Mesenchymal stem cell (in vitro differentiated cells and primary cell): ENCODE measurements at regions not wholly inside any gene's neighbourhood (a gene's known extent, or its start where the extent isn't known, plus 50 kb on each side); places are given as distances from the start of the nearest gene placed in this dataset.
A peak's percentile ranks its signal among the peaks of the same experiment; 100 is the strongest.

Experiments
- DNase-seq: peaks from one replicate; pipeline ENCODE4 v3.0.0-alpha.2; 2013
- H2AFZ ChIP-seq: one replicate; pipeline ENCODE4 v1.6.1; 2013; ENCODE audit warnings: low read depth, mild to moderate bottlenecking, control low read depth, inconsistent platforms, low read length, moderate library complexity
- H2AK5ac ChIP-seq: 2 replicates; pipeline ENCODE4 v1.6.1; 2013; ENCODE audit warnings: low read length, moderate library complexity, mild to moderate bottlenecking, inconsistent platforms; ENCODE audit not compliant: severe bottlenecking
- H2BK120ac ChIP-seq: one replicate; pipeline ENCODE4 v1.6.1; 2013; ENCODE audit warnings: low read depth, mild to moderate bottlenecking, inconsistent platforms, low read length, moderate library complexity
- H2BK12ac ChIP-seq, 2 experiments: one replicate each; pipeline ENCODE4 v1.6.1; 2013; ENCODE audit warnings: inconsistent platforms in 2 of 2, low read length in 2 of 2, mild to moderate bottlenecking in 2 of 2, moderate library complexity in 2 of 2, control low read depth in 1 of 2
- H2BK15ac ChIP-seq: one replicate; pipeline ENCODE4 v1.6.1; 2013; ENCODE audit warnings: mild to moderate bottlenecking, low read depth, inconsistent platforms; ENCODE audit not compliant: poor library complexity, severe bottlenecking
- H2BK5ac ChIP-seq: 2 replicates; pipeline ENCODE4 v1.6.1; 2013; ENCODE audit warnings: low read depth, mild to moderate bottlenecking, low read length, control low read depth, inconsistent platforms; ENCODE audit not compliant: poor library complexity, severe bottlenecking
- H3K14ac ChIP-seq, 2 experiments: one replicate each; pipeline ENCODE4 v1.6.1; 2013; ENCODE audit warnings: inconsistent platforms in 2 of 2, low read length in 2 of 2, control low read depth in 1 of 2, mild to moderate bottlenecking in 1 of 2, moderate library complexity in 1 of 2
- H3K18ac ChIP-seq, 2 experiments: one replicate each; pipeline ENCODE4 v1.6.1; 2013; ENCODE audit warnings: inconsistent platforms in 2 of 2, low read length in 2 of 2, control low read depth in 1 of 2, low read depth in 1 of 2, mild to moderate bottlenecking in 1 of 2
- H3K23ac ChIP-seq, 2 experiments: one replicate each; pipeline ENCODE4 v1.6.1; 2013; ENCODE audit warnings: inconsistent platforms in 2 of 2, low read length in 2 of 2, mild to moderate bottlenecking in 2 of 2, moderate library complexity in 2 of 2, control low read depth in 1 of 2
- H3K27ac ChIP-seq: 2 replicates; pipeline ENCODE4 v1.5.1; 2013; ENCODE audit warnings: mild to moderate bottlenecking, moderate library complexity, low read length, control low read depth, inconsistent platforms; ENCODE audit not compliant: poor library complexity, severe bottlenecking
- H3K27me3 ChIP-seq, 2 experiments: 2 replicates each; pipeline versions ENCODE4 v1.6.1 to v1.7.0; 2013; ENCODE audit warnings: low read length in 2 of 2, mild to moderate bottlenecking in 2 of 2, moderate library complexity in 2 of 2, control low read depth in 1 of 2, inconsistent platforms in 1 of 2; ENCODE audit not compliant: control insufficient read depth in 1 of 2, insufficient read depth in 1 of 2
- H3K36me3 ChIP-seq, 2 experiments: 2 replicates each; pipeline versions ENCODE4 v1.6.1 to v1.7.0; 2013; ENCODE audit warnings: low read length in 2 of 2, control low read depth in 1 of 2, inconsistent platforms in 1 of 2, low read depth in 1 of 2, mild to moderate bottlenecking in 1 of 2; ENCODE audit not compliant: insufficient read depth in 2 of 2, control insufficient read depth in 1 of 2
- H3K4ac ChIP-seq, 2 experiments: one replicate each; pipeline ENCODE4 v1.6.1; 2013; ENCODE audit warnings: inconsistent platforms in 2 of 2, low read length in 2 of 2, mild to moderate bottlenecking in 2 of 2, moderate library complexity in 2 of 2, control low read depth in 1 of 2, low read depth in 1 of 2
- H3K4me1 ChIP-seq: 2 replicates; pipeline ENCODE4 v1.6.1; 2013; ENCODE audit warnings: low read depth, low read length, control low read depth; ENCODE audit not compliant: control insufficient read depth, insufficient read depth
- H3K4me2 ChIP-seq: 2 replicates; pipeline ENCODE4 v1.6.1; 2013; ENCODE audit warnings: low read length, mild to moderate bottlenecking, inconsistent platforms; ENCODE audit not compliant: poor library complexity, severe bottlenecking
- H3K4me3 ChIP-seq, 2 experiments: 2 replicates each; pipeline versions ENCODE4 v1.5.1 to v1.7.0; 2013; ENCODE audit warnings: low read length in 2 of 2, mild to moderate bottlenecking in 2 of 2, control low read depth in 1 of 2, low read depth in 1 of 2; ENCODE audit not compliant: insufficient read depth in 1 of 2
- H3K79me1 ChIP-seq: replicated peaks from 2 replicates; pipeline ENCODE4 v1.6.1; 2013; ENCODE audit warnings: mild to moderate bottlenecking, control low read depth, low read length, inconsistent platforms; ENCODE audit not compliant: poor library complexity, severe bottlenecking
- H3K9ac ChIP-seq: 2 replicates; pipeline ENCODE4 v1.7.0; 2013; ENCODE audit warnings: mild to moderate bottlenecking, low read length, moderate library complexity
- H3K9me3 ChIP-seq: 2 replicates; pipeline ENCODE4 v1.7.0; 2013; ENCODE audit warnings: mild to moderate bottlenecking, low read length; ENCODE audit not compliant: control insufficient read depth
- H4K8ac ChIP-seq: one replicate; pipeline ENCODE4 v1.6.1; 2013; ENCODE audit warnings: inconsistent platforms, mild to moderate bottlenecking, low read length, moderate library complexity
- H4K91ac ChIP-seq: one replicate; pipeline ENCODE4 v1.6.1; 2013; ENCODE audit warnings: mild to moderate bottlenecking, low read length, inconsistent platforms
- WGBS: methylation state at CpG from one replicate; pipeline ENCODE4 v1.1.7; 2013; ENCODE audit warnings: mixed read lengths; 5-methylcytosine and 5-hydroxymethylcytosine counted together

DNA sequence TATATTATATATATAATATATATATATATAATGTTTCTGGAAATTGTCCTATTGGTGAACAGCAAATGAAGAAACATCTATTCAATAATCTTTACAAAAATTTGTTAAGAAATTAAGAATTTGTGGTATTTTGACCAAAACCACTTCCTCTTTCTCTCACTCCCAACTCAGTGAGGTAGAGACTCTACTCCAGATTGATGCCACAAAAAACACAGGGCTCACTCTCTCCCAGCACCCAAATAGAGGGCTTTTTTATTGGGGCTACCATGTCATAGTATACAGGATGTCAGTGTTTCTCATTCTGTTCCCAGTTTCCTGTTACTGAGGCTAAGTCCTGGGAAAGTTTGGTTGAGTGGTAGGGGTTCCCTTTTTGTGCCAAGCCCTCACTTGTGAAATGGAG is 1155.4 kb downstream of the BCL11A start:
- Histone ChIP-seq H3K14ac (no peak overlapping the region), H3K27ac (peak overlapping the region; percentile 12), H2BK5ac (no peak overlapping the region), H3K9me3 (peaks cover 5% of the 10 kb centered on the region), H3K18ac (no peak overlapping the region), H3K4me3 (no peak overlapping the region), H2BK120ac (no peak overlapping the region), H3K23ac (no peak overlapping the region), H3K4me2 (no peak overlapping the region), H3K79me1 (no peaks in the 10 kb centered on the region), H3K4ac (no peak overlapping the region), H2BK12ac (no peak overlapping the region), H4K91ac (no peak overlapping the region), H2AFZ (no peak overlapping the region), H3K4me1 (peaks cover 2% of the 10 kb centered on the region), H3K36me3 (no peaks in the 10 kb centered on the region), H2AK5ac (peak overlapping the region; percentile 8), H4K8ac (no peak overlapping the region), H2BK15ac (no peak overlapping the region), H3K9ac (no peak overlapping the region), H3K27me3 (no peaks in the 10 kb centered on the region)
- no peak for DNase-seq

DNA sequence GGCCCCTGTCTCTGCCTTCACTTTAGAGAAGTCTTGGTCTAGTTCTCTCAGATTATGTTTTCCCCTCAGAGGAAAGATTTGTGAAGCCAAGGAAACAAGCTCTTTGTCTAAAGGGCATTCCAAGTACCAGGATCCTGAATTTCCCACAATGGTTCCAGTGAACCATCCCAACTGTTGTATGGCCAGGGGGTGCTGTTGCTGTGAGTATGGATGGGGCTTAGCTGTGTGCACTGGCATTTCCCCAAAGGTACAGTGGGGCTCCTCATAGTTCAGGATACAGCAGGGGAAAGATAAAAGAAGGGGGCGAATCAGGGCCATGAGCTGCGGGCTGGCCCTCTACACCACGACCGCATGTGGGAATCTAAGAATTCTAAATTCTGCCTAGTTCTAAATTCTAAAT is 1154.0 kb upstream of the FANCL start:
- peak overlapping the region; percentile 99 for H2AK5ac ChIP-seq
- H2AFZ ChIP-seq: no peak overlapping the region
- no peak overlapping the region for H4K8ac ChIP-seq
- no peak overlapping the region for H3K4me3 ChIP-seq
- no peaks in the 10 kb centered on the region for H3K36me3 ChIP-seq
- H3K27ac ChIP-seq: no peak overlapping the region
- H3K4me2 ChIP-seq: no peak overlapping the region
- H3K4me1 ChIP-seq: peaks cover 4% of the 10 kb centered on the region
- no peak overlapping the region for H2BK15ac ChIP-seq
- no peaks in the 10 kb centered on the region for H3K79me1 ChIP-seq
- no peak overlapping the region for H3K9ac ChIP-seq
- no peak overlapping the region for H2BK5ac ChIP-seq
- no peak for DNase-seq
- no peak overlapping the region for H3K14ac ChIP-seq
- no peak overlapping the region for H4K91ac ChIP-seq
- WGBS: 83% methylated on average over 4 of the region's 4 CpGs
- no peaks in the 10 kb centered on the region for H3K27me3 ChIP-seq
- no peak overlapping the region for H2BK120ac ChIP-seq
- no peaks in the 10 kb centered on the region for H3K9me3 ChIP-seq
- no peak overlapping the region for H2BK12ac ChIP-seq
- H3K4ac ChIP-seq: no peak overlapping the region
- no peak overlapping the region for H3K23ac ChIP-seq
- H3K18ac ChIP-seq: no peak overlapping the region

DNA sequence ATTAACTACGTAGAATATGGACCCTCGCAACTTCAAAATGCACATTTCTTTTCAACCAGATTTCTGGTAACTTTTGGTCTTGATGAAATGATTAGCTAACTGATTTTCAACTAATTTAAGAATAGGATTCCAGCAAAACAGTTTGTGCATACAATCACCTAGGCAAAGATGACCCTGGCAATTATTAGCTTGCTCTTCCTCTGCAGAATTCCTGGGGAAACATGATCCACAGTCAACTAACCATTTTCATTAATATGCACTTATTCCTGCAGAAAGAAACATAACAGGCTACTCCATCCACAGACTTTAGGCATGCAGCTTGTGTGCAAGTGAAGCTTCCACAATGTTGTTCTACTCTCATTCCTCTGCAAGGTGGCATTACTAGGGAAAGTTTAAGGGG is 1150.8 kb upstream of the FANCL start:
- Histone ChIP-seq H3K23ac (no peak overlapping the region), H3K27me3 (no peaks in the 10 kb centered on the region), H4K91ac (no peak overlapping the region), H2AK5ac (no peak overlapping the region), H3K14ac (no peak overlapping the region), H3K79me1 (no peaks in the 10 kb centered on the region), H3K9ac (no peak overlapping the region), H2BK12ac (no peak overlapping the region), H3K4me3 (no peak overlapping the region), H3K4me2 (peak overlapping the region; percentile 39), H4K8ac (no peak overlapping the region), H3K4ac (no peak overlapping the region), H2BK120ac (no peak overlapping the region), H3K4me1 (peaks cover 4% of the 10 kb centered on the region), H3K36me3 (no peaks in the 10 kb centered on the region), H3K27ac (peak overlapping the region; percentile 77), H3K9me3 (no peaks in the 10 kb centered on the region), H2BK15ac (no peak overlapping the region), H2BK5ac (no peak overlapping the region), H2AFZ (no peak overlapping the region), H3K18ac (no peak overlapping the region)
- DNase-seq: no peak
- no CpG with 5 or more reads among the region's 2 CpGs for WGBS

DNA sequence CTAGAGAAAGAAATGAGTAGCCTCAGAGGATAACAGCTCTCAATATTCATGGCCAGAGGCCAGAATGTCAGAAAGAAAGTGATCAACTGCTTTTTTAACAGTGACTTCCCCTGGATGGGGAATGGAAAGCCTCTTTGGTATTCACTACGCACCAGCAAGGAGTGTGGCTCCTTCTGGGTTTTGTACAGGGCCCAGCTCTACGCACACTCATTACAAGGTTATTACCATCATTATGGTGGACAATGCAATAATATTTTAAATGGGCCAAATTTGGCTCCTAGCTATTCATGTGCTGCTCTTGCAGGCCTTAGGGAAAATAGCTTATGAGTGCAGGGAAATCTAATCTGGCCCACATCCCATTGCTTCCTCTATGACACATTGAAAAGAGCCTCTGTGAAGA is 1149.5 kb upstream of the FANCL start:
- H3K27me3 ChIP-seq: no peaks in the 10 kb centered on the region
- H4K8ac ChIP-seq: no peak overlapping the region
- H4K91ac ChIP-seq: no peak overlapping the region
- no peak overlapping the region for H3K18ac ChIP-seq
- H3K9ac ChIP-seq: no peak overlapping the region
- no peak overlapping the region for H3K4me3 ChIP-seq
- H2AFZ ChIP-seq: no peak overlapping the region
- WGBS: 80% methylated on average over 1 of the region's 2 CpGs
- no peak overlapping the region for H2BK120ac ChIP-seq
- H3K14ac ChIP-seq: no peak overlapping the region
- H3K4ac ChIP-seq: no peak overlapping the region
- DNase-seq: no peak
- H3K27ac ChIP-seq: peak overlapping the region; percentile 79
- no peak overlapping the region for H2BK12ac ChIP-seq
- H3K9me3 ChIP-seq: no peaks in the 10 kb centered on the region
- no peaks in the 10 kb centered on the region for H3K36me3 ChIP-seq
- H3K4me1 ChIP-seq: peaks cover 4% of the 10 kb centered on the region
- H3K4me2 ChIP-seq: no peak overlapping the region
- no peak overlapping the region for H2BK15ac ChIP-seq
- no peak overlapping the region for H3K23ac ChIP-seq
- no peak overlapping the region for H2BK5ac ChIP-seq
- peak overlapping the region; percentile 36 for H2AK5ac ChIP-seq
- H3K79me1 ChIP-seq: no peaks in the 10 kb centered on the region
